H9 (cell line): ENCODE measurements at regions not wholly inside any gene's neighbourhood (a gene's known extent, or its start where the extent isn't known, plus 50 kb on each side); places are given as distances from the start of the nearest gene placed in this dataset.

Experiments
- DNase-seq: peaks from one replicate; pipeline ENCODE4 v3.0.0-alpha.2; 2017
- H2AFZ ChIP-seq: one replicate; pipeline ENCODE4 v1.6.1; 2013; ENCODE audit warnings: mild to moderate bottlenecking, low read length, control low read depth, moderate library complexity
- H2AK5ac ChIP-seq: 2 replicates; pipeline ENCODE4 v1.6.1; 2013; ENCODE audit warnings: low read length, control low read depth, mixed read lengths; ENCODE audit not compliant: insufficient read length
- H2BK120ac ChIP-seq: one replicate; pipeline ENCODE4 v1.6.1; 2013; ENCODE audit warnings: low read depth, mild to moderate bottlenecking, low read length, control low read depth, inconsistent platforms; ENCODE audit not compliant: poor library complexity, severe bottlenecking
- H2BK12ac ChIP-seq: 2 replicates; pipeline ENCODE4 v1.6.1; 2013; ENCODE audit warnings: low read length, control low read depth, mixed read lengths, low read depth; ENCODE audit not compliant: insufficient read length
- H2BK15ac ChIP-seq: 2 replicates; pipeline ENCODE4 v1.6.1; 2013; ENCODE audit warnings: low read depth, low read length, control low read depth
- H2BK20ac ChIP-seq: one replicate; pipeline ENCODE4 v1.6.1; 2013; ENCODE audit warnings: low read depth, mild to moderate bottlenecking, low read length, control low read depth, inconsistent platforms; ENCODE audit not compliant: poor library complexity, severe bottlenecking
- H2BK5ac ChIP-seq: 2 replicates; pipeline ENCODE4 v1.6.1; 2013; ENCODE audit warnings: low read length, control low read depth, mixed read lengths; ENCODE audit not compliant: insufficient read length
- H3K14ac ChIP-seq: 2 replicates; pipeline ENCODE4 v1.6.1; 2013; ENCODE audit warnings: low read length, control low read depth; ENCODE audit not compliant: insufficient read depth
- H3K18ac ChIP-seq: 2 replicates; pipeline ENCODE4 v1.6.1; 2013; ENCODE audit warnings: low read depth, mild to moderate bottlenecking, mixed read lengths, low read length, control low read depth; ENCODE audit not compliant: insufficient read length
- H3K23ac ChIP-seq: 2 replicates; pipeline ENCODE4 v1.6.1; 2013; ENCODE audit warnings: low read length, control low read depth, mixed read lengths, low read depth; ENCODE audit not compliant: insufficient read length
- H3K23me2 ChIP-seq: 2 replicates; pipeline ENCODE4 v1.6.1; 2013; ENCODE audit warnings: low read depth, mild to moderate bottlenecking, mixed read lengths, low read length, control low read depth; ENCODE audit not compliant: insufficient read length, poor library complexity, severe bottlenecking
- H3K27ac ChIP-seq: 2 replicates; pipeline ENCODE4 v1.5.1; 2013; ENCODE audit warnings: low read length, control low read depth, mixed read lengths, low read depth; ENCODE audit not compliant: insufficient read length
- H3K27me3 ChIP-seq: 2 replicates; pipeline ENCODE4 v1.6.1; 2013; ENCODE audit warnings: low read length, control low read depth, inconsistent platforms; ENCODE audit not compliant: insufficient read depth
- H3K4ac ChIP-seq: 2 replicates; pipeline ENCODE4 v1.6.1; 2013; ENCODE audit warnings: low read depth, mild to moderate bottlenecking, control low read depth, inconsistent platforms, low read length, moderate library complexity
- H3K4me1 ChIP-seq: 2 replicates; pipeline ENCODE4 v1.6.1; 2013; ENCODE audit warnings: low read length, control low read depth, inconsistent platforms; ENCODE audit not compliant: insufficient read depth
- H3K4me2 ChIP-seq: 2 replicates; pipeline ENCODE4 v1.6.1; 2013; ENCODE audit warnings: low read length, control low read depth, mixed read lengths; ENCODE audit not compliant: insufficient read length, insufficient read depth
- H3K56ac ChIP-seq: 2 replicates; pipeline ENCODE4 v1.6.1; 2013; ENCODE audit warnings: low read depth, mild to moderate bottlenecking, mixed read lengths, low read length, control low read depth; ENCODE audit not compliant: insufficient read length
- H3K79me1 ChIP-seq: 2 replicates; pipeline ENCODE4 v1.6.1; 2013; ENCODE audit warnings: low read depth, mild to moderate bottlenecking, moderate library complexity, low read length, control low read depth, inconsistent platforms; ENCODE audit not compliant: insufficient read depth, poor library complexity, severe bottlenecking
- H3K79me2 ChIP-seq: 2 replicates; pipeline ENCODE4 v1.6.1; 2013; ENCODE audit warnings: low read length, control low read depth, inconsistent platforms; ENCODE audit not compliant: insufficient read depth
- H3K9ac ChIP-seq: 2 replicates; pipeline ENCODE4 v1.6.1; 2013; ENCODE audit warnings: low read length, control low read depth, mixed read lengths; ENCODE audit not compliant: insufficient read length; ENCODE audit errors: extremely low read depth
- H3K9me3 ChIP-seq: one replicate; pipeline ENCODE4 v1.6.1; 2013; ENCODE audit warnings: low read depth, low read length, inconsistent platforms; ENCODE audit not compliant: control insufficient read depth
- H3T11ph ChIP-seq: one replicate; pipeline ENCODE4 v1.6.1; 2013; ENCODE audit warnings: mild to moderate bottlenecking, low read length, control low read depth, inconsistent platforms
- H4K20me1 ChIP-seq: one replicate; pipeline ENCODE4 v1.6.1; 2013; ENCODE audit not compliant: control insufficient read depth, insufficient read length, insufficient read depth
- H4K5ac ChIP-seq: 2 replicates; pipeline ENCODE4 v1.6.1; 2013; ENCODE audit warnings: low read depth, mild to moderate bottlenecking, mixed read lengths, low read length, control low read depth; ENCODE audit not compliant: insufficient read length
- H4K8ac ChIP-seq: replicated peaks from 2 replicates; pipeline ENCODE4 v1.6.1; 2013; ENCODE audit warnings: low read length, control low read depth, mixed read lengths, low read depth; ENCODE audit not compliant: insufficient read length
- H4K91ac ChIP-seq: 2 replicates; pipeline ENCODE4 v1.6.1; 2013; ENCODE audit warnings: low read depth, mild to moderate bottlenecking, moderate library complexity, mixed read lengths, low read length, control low read depth; ENCODE audit not compliant: insufficient read length
- H3K27ac Mint-ChIP-seq, 3 experiments: 2 replicates in 2 of 3; 3 replicates in 1 of 3; pipeline ENCODE4 v1.8.0; 2020 to 2021; ENCODE audit warnings: mixed read lengths in 3 of 3, mild to moderate bottlenecking in 1 of 3, moderate library complexity in 1 of 3
- H3K27me3 Mint-ChIP-seq: 2 replicates; pipeline ENCODE4 v1.8.0; 2021; ENCODE audit warnings: low read depth, mild to moderate bottlenecking, moderate library complexity, mixed read lengths
- H3K36me3 Mint-ChIP-seq, 3 experiments: 2 replicates in 2 of 3; 3 replicates in 1 of 3; pipeline ENCODE4 v1.8.0; 2020 to 2021; ENCODE audit warnings: low read depth in 3 of 3, mixed read lengths in 3 of 3; ENCODE audit not compliant: insufficient read depth in 1 of 3
- H3K4me1 Mint-ChIP-seq, 2 experiments: 2 replicates each; pipeline ENCODE4 v1.8.0; 2020; ENCODE audit warnings: mixed read lengths in 2 of 2
- H3K4me3 Mint-ChIP-seq, 2 experiments: 2 replicates in 1 of 2; 3 replicates in 1 of 2; pipeline ENCODE4 v1.8.0; 2020 to 2021; ENCODE audit warnings: mild to moderate bottlenecking in 2 of 2, mixed read lengths in 2 of 2, moderate library complexity in 1 of 2
- H3K9me3 Mint-ChIP-seq, 2 experiments: 2 replicates in 1 of 2; 3 replicates in 1 of 2; pipeline ENCODE4 v1.8.0; 2020; ENCODE audit warnings: mild to moderate bottlenecking in 2 of 2, mixed read lengths in 2 of 2, moderate library complexity in 1 of 2
- CTCF ChIP-seq: fragments of 200-600 bp; sonication (generic); conservative IDR thresholded peaks from 3 replicates; pipeline ENCODE4 v1.8.0; 2021; ENCODE audit warnings: antibody characterized with exemption, mild to moderate bottlenecking
- WGBS: extraction: QIAGEN DNeasy Blood & Tissue Kit; methylation state at CpG from one replicate; pipeline ENCODE4 v1.1.7; 2013; ENCODE audit warnings: missing lambda C conversion rate, low lambda C conversion rate, mixed read lengths; ENCODE audit not compliant: insufficient read length; ENCODE audit errors: extremely low coverage; 5-methylcytosine and 5-hydroxymethylcytosine counted together

DNA sequence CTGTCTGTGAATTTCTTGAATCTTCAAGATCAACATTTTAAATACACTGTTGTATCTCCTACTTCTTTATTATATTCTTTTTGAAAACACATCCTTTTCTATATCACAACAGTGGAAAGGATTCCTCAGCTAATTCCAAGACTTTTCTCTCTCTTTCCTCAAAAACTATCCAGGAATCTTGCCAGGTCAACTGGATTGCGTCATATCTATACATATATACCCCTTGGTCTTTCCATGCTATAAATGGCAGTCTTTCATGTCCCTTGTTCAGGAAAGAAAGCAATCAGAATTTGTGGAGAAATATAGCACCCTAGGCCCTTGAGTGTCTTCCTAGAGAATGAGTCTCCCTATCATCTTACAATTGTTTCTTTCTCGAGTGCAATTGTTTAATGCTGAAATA is 149.0 kb downstream of the KCNA5 start:
- Mint-ChIP-seq H3K4me1 (peaks cover 0 to 4% of the 10 kb centered on the region in 2 experiments; a peak in 1 of 4 replicates), H3K27me3 (peaks cover 2% of the 10 kb centered on the region; the same call in 1 of the 2 replicates), H3K9me3 (no peaks in the 10 kb centered on the region; a peak in 1 of 5 replicates), H3K4me3 (no peak overlapping the region), H3K27ac (no peak overlapping the region), H3K36me3 (no peaks in the 10 kb centered on the region; a peak in 1 of 7 replicates)
- H2BK5ac ChIP-seq: no peak overlapping the region
- no peak overlapping the region for H4K5ac ChIP-seq
- no peak for TF ChIP-seq CTCF
- no peak overlapping the region for H4K91ac ChIP-seq
- no peaks in the 10 kb centered on the region for H3K4me1 ChIP-seq
- no peak overlapping the region for H2BK12ac ChIP-seq
- no peak overlapping the region for H3T11ph ChIP-seq
- no peaks in the 10 kb centered on the region for H3K23me2 ChIP-seq
- no peak overlapping the region for H2BK120ac ChIP-seq
- H3K27ac ChIP-seq: no peak overlapping the region
- H4K20me1 ChIP-seq: no peaks in the 10 kb centered on the region
- no peak overlapping the region for H2AFZ ChIP-seq
- H4K8ac ChIP-seq: no peak overlapping the region
- no peaks in the 10 kb centered on the region for H3K9me3 ChIP-seq
- no peak overlapping the region for H2AK5ac ChIP-seq
- H3K9ac ChIP-seq: no peak overlapping the region
- no peaks in the 10 kb centered on the region for H3K27me3 ChIP-seq
- H3K4me2 ChIP-seq: no peak overlapping the region
- no peak overlapping the region for H2BK20ac ChIP-seq
- WGBS: no CpG with 5 or more reads among the region's 2 CpGs
- no peaks in the 10 kb centered on the region for H3K79me2 ChIP-seq
- no peak overlapping the region for H3K14ac ChIP-seq
- H3K4ac ChIP-seq: no peak overlapping the region
- no peak overlapping the region for H3K18ac ChIP-seq
- no peaks in the 10 kb centered on the region for H3K79me1 ChIP-seq
- no peak for DNase-seq
- no peak overlapping the region for H3K56ac ChIP-seq
- H3K23ac ChIP-seq: no peak overlapping the region
- H2BK15ac ChIP-seq: no peak overlapping the region
